Jurkat, Clone E6-1 (cell line): ENCODE measurements at regions not wholly inside any gene's neighbourhood (a gene's known extent, or its start where the extent isn't known, plus 50 kb on each side); places are given as distances from the start of the nearest gene placed in this dataset.
A peak's percentile ranks its signal among the peaks of the same experiment; 100 is the strongest.

Experiments used
- DNase-seq: peaks from one replicate; pipeline ENCODE4 v3.0.0-alpha.2; 2011; ENCODE audit warnings: low read depth, low spot score
- H3K4me3 ChIP-seq: 2 replicates; pipeline ENCODE4 v1.5.1; 2011; ENCODE audit warnings: mild to moderate bottlenecking, low read length, control low read depth, moderate library complexity

DNA sequence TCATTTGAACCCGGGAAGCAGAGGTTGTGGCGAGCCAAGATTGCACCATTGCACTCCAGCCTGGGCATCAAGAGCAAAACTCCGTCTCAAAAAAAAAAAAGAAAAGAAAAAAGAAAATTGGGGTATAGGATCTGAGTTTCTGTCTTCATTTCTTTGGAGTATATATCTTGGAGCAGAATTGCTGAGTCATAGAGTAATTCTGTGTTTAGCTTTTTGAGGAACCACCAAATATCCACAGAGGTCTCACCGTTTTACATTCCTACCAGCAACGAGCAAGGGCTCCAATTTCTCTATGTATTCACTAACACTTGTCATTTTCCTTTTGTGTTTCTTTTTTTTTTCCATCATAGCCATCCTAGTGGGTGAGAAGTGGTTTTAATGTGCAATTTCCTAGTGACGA lies 87.6 kb upstream of the TEX51 start:
- DNase-seq, result no peak
- no peak overlapping the region for H3K4me3 ChIP-seq

- no peak overlapping the region for H3K4me3 ChIP-seq
- no peak for DNase-seq
Measured at GRCh38 chr2:126817172-126817571, 81.5 kb upstream of the TEX51 start.

DNA sequence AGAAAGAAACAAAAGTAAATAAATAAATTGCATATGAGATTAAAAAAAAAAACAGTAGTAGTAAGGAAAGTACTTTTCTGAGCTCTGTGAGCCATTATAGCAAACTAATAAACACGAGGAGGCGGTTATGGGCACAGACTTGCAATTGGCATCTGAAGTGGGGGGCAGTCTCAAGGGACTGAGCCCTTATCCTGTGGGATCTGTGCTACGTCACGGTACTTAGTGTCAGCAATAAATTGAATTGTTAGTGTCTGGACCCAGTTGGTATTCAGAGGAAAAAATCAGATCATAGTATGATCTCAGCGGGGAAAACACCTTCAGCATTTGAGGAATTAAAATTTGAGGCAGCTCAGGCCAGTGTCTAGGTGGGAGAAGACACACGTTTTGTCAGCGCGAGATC lies 76.6 kb upstream of the TEX51 start:
- DNase-seq, result no peak
- H3K4me3 ChIP-seq, result no peak overlapping the region

- H3K4me3 ChIP-seq, result no peak overlapping the region
- no peak for DNase-seq
Measured at GRCh38 chr2:126822921-126823320, 75.8 kb upstream of the TEX51 start.

- no peak overlapping the region for H3K4me3 ChIP-seq
- DNase-seq, result no peak
Measured at GRCh38 chr2:126823951-126824350, 74.7 kb upstream of the TEX51 start.

GRCh38 chr2:126824663-126825062 lies 74.0 kb upstream of the TEX51 start:
- no peak overlapping the region for H3K4me3 ChIP-seq
- no peak for DNase-seq

GRCh38 chr2:126825316-126825715 lies 73.4 kb upstream of the TEX51 start:
- DNase-seq, result no peak
- no peak overlapping the region for H3K4me3 ChIP-seq

- no peak for DNase-seq
- H3K4me3 ChIP-seq, result no peak overlapping the region
Measured at GRCh38 chr2:126826491-126826890, 72.2 kb upstream of the TEX51 start.

DNA sequence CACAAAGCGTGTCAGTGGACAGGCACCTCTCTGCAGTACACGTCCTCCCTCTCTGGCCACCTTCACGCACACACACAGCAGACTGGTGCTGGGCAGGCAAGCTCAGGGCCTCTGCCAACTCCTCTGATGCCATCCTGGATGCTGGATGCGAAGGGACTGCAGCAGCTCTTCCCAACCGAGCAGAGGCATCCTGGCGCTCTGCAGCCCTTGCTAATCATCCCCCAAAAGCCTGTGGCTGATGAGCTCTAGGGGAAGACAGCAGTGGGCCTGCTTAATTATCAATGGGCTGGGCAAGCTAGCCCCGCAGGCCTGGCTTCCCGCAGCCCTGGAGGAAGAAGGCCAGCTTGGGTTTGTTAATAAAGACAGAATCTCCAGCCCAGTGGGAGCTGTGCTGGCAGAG lies 71.3 kb upstream of the TEX51 start:
- no peak overlapping the region for H3K4me3 ChIP-seq
- DNase-seq, result no peak

- no peak for DNase-seq
Measured at GRCh38 chr2:126828051-126828450, 70.6 kb upstream of the TEX51 start.

GRCh38 chr2:126828491-126828890 lies 70.2 kb upstream of the TEX51 start:
- DNase-seq, result peak; percentile 25
- H3K4me3 ChIP-seq, result no peak overlapping the region

More at GRCh38 chr2:126828051-126828450, 70.6 kb upstream of the TEX51 start:
- no peak overlapping the region for H3K4me3 ChIP-seq

DNA sequence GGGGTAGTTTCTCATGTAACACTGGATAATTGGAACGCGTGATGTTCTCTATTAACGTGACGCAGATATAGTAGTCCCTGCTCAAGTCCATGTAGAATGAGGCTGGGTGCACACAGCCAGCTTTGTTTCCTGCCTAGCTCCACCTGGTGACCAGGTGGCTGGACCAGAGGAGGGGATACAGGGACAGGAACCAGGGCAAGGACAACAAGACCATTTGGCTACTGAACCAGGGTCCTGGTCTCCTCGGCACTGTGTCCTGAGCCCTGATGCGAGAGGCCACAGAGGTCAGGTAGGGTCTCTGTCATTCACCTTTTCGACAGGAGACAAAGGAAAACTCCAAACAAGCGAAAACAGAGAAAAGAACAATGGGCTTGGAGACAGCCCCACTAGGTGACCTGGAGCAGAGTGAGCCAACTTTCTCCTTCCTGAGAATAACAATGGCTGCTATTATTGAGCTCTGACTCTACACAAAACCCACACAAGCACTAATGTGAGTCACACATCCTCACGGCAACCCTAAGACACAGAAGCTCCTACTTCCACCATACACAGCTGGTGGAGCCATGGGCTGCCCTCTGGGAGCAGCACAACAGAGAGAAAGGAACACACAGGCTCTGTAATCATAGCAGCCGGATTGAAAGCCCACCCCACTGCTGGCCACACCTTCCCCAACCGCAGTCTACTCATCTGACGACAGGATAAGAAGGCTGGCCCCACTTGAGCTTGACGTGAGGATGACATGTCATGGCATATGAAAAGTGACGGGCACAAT lies 67.3 kb upstream of the TEX51 start:
- H3K4me3 ChIP-seq, result no peak overlapping the region
- DNase-seq, result no peak

DNA sequence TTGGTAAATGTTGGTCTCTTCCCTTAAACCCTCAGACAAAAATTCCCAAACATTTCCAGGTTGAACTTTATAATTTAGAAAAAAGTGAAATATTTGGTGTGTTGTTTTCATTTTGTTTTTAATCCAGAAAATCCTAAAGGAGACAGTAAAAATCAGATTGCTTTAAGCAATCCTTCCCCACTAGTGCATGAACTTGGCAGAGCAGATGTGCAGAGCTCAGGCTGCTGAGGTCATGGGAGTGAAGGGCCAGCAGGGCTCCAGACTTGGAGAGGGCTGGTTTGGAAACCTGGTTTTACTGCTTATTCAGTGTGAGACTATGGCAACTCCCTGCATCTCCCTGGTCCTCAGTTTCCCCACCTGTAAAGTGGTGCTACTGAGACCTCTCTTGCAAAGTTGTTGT lies 66.7 kb upstream of the TEX51 start:
- DNase-seq, result no peak
- H3K4me3 ChIP-seq, result no peak overlapping the region

GRCh38 chr2:126832757-126833156 lies 65.9 kb upstream of the TEX51 start:
- DNase-seq, result no peak
- no peak overlapping the region for H3K4me3 ChIP-seq

DNA sequence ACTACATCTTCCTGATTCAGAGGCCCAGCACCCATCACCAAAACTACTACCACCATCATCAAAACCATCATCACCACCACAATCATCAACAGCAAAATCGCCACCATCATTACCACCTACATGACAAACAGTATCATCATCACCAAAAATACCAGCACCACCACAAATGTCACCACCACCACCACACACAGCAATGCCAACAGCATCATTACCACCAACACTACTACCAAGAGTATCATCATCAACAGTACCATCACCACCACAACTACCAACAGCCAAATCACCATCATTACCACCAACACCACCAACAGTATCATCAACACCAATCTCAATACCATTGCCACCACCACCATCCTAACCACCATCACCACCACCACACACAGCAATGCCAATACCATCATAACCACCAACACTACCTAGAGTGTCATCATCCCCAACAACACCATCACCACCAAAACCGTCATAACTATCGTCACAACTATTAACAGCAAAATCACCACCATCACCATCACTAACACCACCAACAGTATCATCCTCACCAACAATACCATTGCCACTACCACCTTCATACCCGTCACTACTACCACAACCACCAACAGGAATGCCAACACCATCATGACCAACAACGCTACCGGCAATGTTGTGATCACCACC lies 64.6 kb upstream of the TEX51 start:
- H3K4me3 ChIP-seq, result no peak overlapping the region
- DNase-seq, result no peak

DNA sequence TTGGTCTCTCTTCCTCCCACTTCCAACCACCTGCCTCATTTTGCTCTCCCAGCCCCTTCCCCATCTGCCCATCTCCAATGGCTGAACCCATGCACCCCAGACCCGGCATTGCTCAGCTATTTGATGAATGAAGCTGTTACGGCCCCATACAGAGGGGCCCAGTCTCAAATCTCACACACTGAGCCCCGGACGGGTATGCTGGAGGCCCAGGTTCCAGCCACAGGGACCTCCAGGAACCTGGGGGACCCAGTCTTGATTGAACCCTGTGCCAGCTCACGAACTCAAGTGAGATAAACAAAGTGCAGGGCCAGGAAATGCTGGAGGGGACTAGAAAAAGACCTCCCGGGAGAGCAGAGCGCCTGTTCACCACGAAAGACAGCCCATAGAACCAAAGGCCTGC lies 63.4 kb upstream of the TEX51 start:
- DNase-seq, result no peak
- no peak overlapping the region for H3K4me3 ChIP-seq

- no peak for DNase-seq
Measured at GRCh38 chr2:126835831-126836230, 62.9 kb upstream of the TEX51 start.

DNA sequence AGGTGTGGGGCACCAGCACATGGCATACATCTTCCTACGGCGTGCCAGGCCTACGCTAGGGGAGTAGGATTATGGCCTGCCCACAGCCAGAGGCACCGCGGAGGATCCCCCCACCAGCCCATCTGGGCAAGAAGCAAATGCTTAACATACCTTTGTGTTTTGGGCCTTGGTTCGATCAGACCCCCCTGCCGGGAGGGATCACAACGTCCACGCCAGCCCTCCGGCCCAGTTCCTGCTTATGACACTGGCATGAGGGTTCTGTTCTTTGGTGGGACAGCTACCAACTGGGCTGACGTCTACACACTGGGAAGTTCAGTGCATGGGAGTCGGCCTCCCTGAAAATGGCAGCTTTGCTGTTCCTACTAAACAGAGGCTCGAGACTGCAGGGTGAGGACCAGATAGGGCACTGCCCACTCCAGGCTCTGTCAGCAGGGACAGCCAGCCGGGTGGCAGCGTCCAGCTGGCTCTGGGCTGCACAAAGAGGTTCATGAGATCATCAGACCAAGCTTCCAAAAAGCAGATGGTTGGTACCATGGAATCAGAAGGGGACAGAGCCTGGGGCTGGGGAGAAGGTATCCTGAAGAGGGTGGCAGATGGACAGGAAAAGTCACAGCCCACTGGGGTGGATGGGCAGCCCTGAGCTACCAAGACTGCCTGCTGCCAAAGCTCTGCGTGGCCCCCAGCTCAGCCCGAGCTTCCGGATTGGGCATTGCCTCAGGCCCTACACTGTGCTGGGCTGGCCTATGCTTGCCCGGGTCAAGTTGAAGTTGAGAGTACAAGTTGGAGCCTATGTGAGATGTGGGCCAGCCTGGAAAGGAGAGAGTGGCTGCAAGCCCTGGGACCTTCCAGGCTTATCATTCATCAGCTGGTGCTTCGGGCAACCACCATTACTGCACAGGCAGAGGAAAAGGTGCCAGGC lies 61.7 kb upstream of the TEX51 start:
- H3K4me3 ChIP-seq, result no peak overlapping the region
- DNase-seq, result no peak

More at GRCh38 chr2:126835831-126836230, 62.9 kb upstream of the TEX51 start:
- no peak overlapping the region for H3K4me3 ChIP-seq

DNA sequence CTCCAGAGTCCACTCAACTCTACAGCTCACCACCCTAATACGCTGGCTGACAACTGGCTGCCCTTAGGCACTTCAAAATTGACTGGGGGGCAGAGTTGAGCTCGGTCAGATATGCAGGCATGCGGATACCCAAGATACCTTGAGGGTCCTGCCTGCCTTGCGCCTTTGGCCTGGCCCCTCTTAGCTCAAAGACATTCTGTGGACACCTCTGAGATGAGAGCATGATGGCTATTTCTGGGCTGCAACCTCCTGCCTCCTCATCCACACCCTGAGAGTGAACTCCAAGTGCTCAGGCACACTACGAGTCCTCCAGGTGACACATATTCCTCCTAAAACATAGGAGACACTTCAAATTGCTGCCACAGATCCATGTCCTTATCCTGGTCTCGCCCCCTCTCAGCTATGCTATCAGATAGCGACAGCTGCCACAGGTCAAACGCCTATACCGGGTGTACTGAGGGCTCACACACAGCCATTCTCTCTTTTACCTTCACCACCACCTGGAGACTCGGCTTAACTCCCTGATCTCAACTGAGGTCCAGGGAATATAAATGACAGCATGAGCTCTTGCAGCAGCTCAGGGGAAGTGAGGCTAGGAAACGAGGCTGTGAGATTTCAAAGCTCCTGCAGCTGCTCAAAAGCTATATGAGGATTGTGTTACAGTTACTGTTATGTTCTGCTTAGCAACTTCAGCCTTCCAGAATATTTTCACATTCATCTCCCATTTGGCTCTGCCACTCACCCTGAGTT lies 60.5 kb upstream of the TEX51 start:
- no peak overlapping the region for H3K4me3 ChIP-seq
- DNase-seq, result no peak
